Spleen (tissue), 11 donors: ENCODE measurements at regions not wholly inside any gene's neighbourhood (a gene's known extent, or its start where the extent isn't known, plus 50 kb on each side); places are given as distances from the start of the nearest gene placed in this dataset.

Experiments used
- DNase-seq: peaks from one replicate; pipeline ENCODE4 v3.0.0-alpha.2; 2020
- H3K27ac ChIP-seq, 8 donors: fragments of 200-600 bp; sonication (generic) in 7 of 8; 1 replicate in 4 of 8; 2 replicates in 4 of 8; pipeline versions ENCODE4 v1.5.0 to v1.8.0; 2016 to 2021; ENCODE audit warnings: inconsistent platforms in 4 of 8, mild to moderate bottlenecking in 4 of 8, moderate library complexity in 1 of 8
- H3K27me3 ChIP-seq, 7 donors: fragments of 200-600 bp; sonication (generic) in 6 of 7; replicated peaks in 1 of 7; 1 replicate in 4 of 7; 2 replicates in 3 of 7; pipeline versions ENCODE4 v1.5.0 to v1.8.0; 2016 to 2021; ENCODE audit warnings: inconsistent platforms in 3 of 7, mild to moderate bottlenecking in 1 of 7
- H3K36me3 ChIP-seq, 6 donors: fragments of 200-600 bp; sonication (generic) in 5 of 6; 1 replicate in 4 of 6; 2 replicates in 2 of 6; pipeline versions ENCODE4 v1.5.0 to v1.8.0; 2016 to 2021; ENCODE audit warnings: inconsistent platforms in 2 of 6
- H3K4me1 ChIP-seq, 6 donors: fragments of 200-600 bp; sonication (generic) in 5 of 6; 1 replicate in 3 of 6; 2 replicates in 3 of 6; pipeline versions ENCODE4 v1.5.0 to v1.8.0; 2016 to 2021; ENCODE audit warnings: inconsistent platforms in 3 of 6
- H3K4me3 ChIP-seq, 8 donors: fragments of 200-600 bp; sonication (generic) in 7 of 8; 1 replicate in 4 of 8; 2 replicates in 4 of 8; pipeline versions ENCODE4 v1.5.0 to v1.8.0; 2016 to 2021; ENCODE audit warnings: inconsistent platforms in 4 of 8, mild to moderate bottlenecking in 4 of 8, moderate library complexity in 2 of 8
- H3K9me3 ChIP-seq, 8 donors: fragments of 200-600 bp; sonication (generic) in 7 of 8; 1 replicate in 4 of 8; 2 replicates in 4 of 8; pipeline versions ENCODE4 v1.5.0 to v1.8.0; 2016 to 2021; ENCODE audit warnings: inconsistent platforms in 4 of 8
- CTCF ChIP-seq, 11 experiments: fragments of 200-600 bp in 7 of 11; fragments of 450-650 bp in 4 of 11; sonication (generic) in 4 of 11; IDR thresholded peaks in 8 of 11; conservative IDR thresholded peaks in 3 of 11; 1 replicate in 7 of 11; 2 replicates in 4 of 11; pipeline versions ENCODE4 v1.4.0 to v1.8.0; 2016 to 2021; ENCODE audit warnings: antibody characterized with exemption in 11 of 11, inconsistent platforms in 4 of 11, mild to moderate bottlenecking in 1 of 11
- POLR2A ChIP-seq, 3 donors: fragments of 450-650 bp; IDR thresholded peaks; one replicate each; pipeline ENCODE4 v1.5.1; 2017; ENCODE audit warnings: antibody characterized with exemption in 3 of 3, mild to moderate bottlenecking in 1 of 3
- POLR2AphosphoS5 ChIP-seq, 3 donors: sonication (generic); formaldehyde crosslinking; IDR thresholded peaks; one replicate each; pipeline ENCODE4 v1.5.1; 2017; ENCODE audit warnings: antibody characterized with exemption in 3 of 3
- WGBS, 5 donors: extraction: QIAGEN DNeasy Blood & Tissue Kit in 3 of 5; methylation state at CpG; one replicate each; pipeline versions ENCODE4 v1.1.5 to v1.1.7; 2013 to 2018; 5-methylcytosine and 5-hydroxymethylcytosine counted together
- intact Hi-C: fragments of 100-400 bp; cut with DNase I; formaldehyde crosslinking; loops from one replicate; pipeline ENCODE4 v1.15.0; 2023; ENCODE audit warnings: low total_unique reads
- donor health status: healthy with polysubstance abuse.
- donor health status: DM: no; HTN: no; CAD: no; lungs with moderate emphysema.
- donor health status: DM: no; HTN: no; CAD: no.
- donor health status: Bipolar disorder and iron deficiency.
- donor health status: healthy.
- donor health status: DM: no; HTN: no; CAD: no.
- donor health status: DM: yes; HTN: yes; CAD: no.

GRCh38 chr6:14286634-14287428, 169.3 kb downstream of the CD83 start:
- H3K36me3 ChIP-seq, result no peaks in the 10 kb centered on the region
- no peak for TF ChIP-seq CTCF (IDR thresholded peaks at IDR 0.05 in 8 of 11, conservative IDR thresholded peaks at IDR 0.05 in 3 of 11)
- no peak for TF ChIP-seq POLR2AphosphoS5 (IDR thresholded peaks at IDR 0.05)
- no peak for TF ChIP-seq POLR2A (IDR thresholded peaks at IDR 0.05)

GRCh38 chr6:14287707-14288106, 170.1 kb downstream of the CD83 start:
- Histone ChIP-seq H3K27ac (no peak overlapping the region), H3K36me3 (no peaks in the 10 kb centered on the region), H3K9me3 (no peaks in the 10 kb centered on the region), H3K4me1 (peaks cover 0 to 12% (median 0%) of the 10 kb centered on the region in 6 donors), H3K4me3 (no peak overlapping the region), H3K27me3 (no peaks in the 10 kb centered on the region)
- no peak for DNase-seq
- intact Hi-C loops, result no loop called here
- TF ChIP-seq POLR2A (IDR thresholded peaks at IDR 0.05), result no peak
- no peak for TF ChIP-seq CTCF (IDR thresholded peaks at IDR 0.05 in 8 of 11, conservative IDR thresholded peaks at IDR 0.05 in 3 of 11)
- TF ChIP-seq POLR2AphosphoS5 (IDR thresholded peaks at IDR 0.05), result no peak

More at GRCh38 chr6:14286634-14287428, 169.3 kb downstream of the CD83 start:
- Histone ChIP-seq H3K4me3 (no peak overlapping the region), H3K9me3 (no peaks in the 10 kb centered on the region), H3K27ac (no peak overlapping the region), H3K4me1 (peaks cover 0 to 12% (median 0%) of the 10 kb centered on the region in 6 donors), H3K27me3 (no peaks in the 10 kb centered on the region)
- no peak for DNase-seq
- 88 to 97% (median 93%) methylated on average over 1 of the region's 1 CpG for WGBS, 5 donors
- intact Hi-C loops, result no loop called here

GRCh38 chr6:14288910-14289309, 171.3 kb downstream of the CD83 start:
- 85 to 97% (median 89%) methylated on average over 3 of the region's 3 CpGs for WGBS, 5 donors

More at GRCh38 chr6:14288910-14289309, 171.3 kb downstream of the CD83 start:
- Histone ChIP-seq H3K4me1 (peaks cover 0 to 12% (median 0%) of the 10 kb centered on the region in 6 donors), H3K27me3 (no peaks in the 10 kb centered on the region), H3K27ac (no peak overlapping the region), H3K4me3 (no peak overlapping the region), H3K9me3 (no peaks in the 10 kb centered on the region), H3K36me3 (no peaks in the 10 kb centered on the region)
- DNase-seq, result no peak
- no peak for TF ChIP-seq POLR2A (IDR thresholded peaks at IDR 0.05)
- no peak for TF ChIP-seq POLR2AphosphoS5 (IDR thresholded peaks at IDR 0.05)
- no peak for TF ChIP-seq CTCF (IDR thresholded peaks at IDR 0.05 in 8 of 11, conservative IDR thresholded peaks at IDR 0.05 in 3 of 11)
- intact Hi-C loops, result no loop called here
